Mesodermal cell (in vitro differentiated cells): ENCODE measurements at regions not wholly inside any gene's neighbourhood (a gene's known extent, or its start where the extent isn't known, plus 50 kb on each side); places are given as distances from the start of the nearest gene placed in this dataset.
"Not testable (repeated sequence)": the region's sequence is repeated elsewhere in the genome, so short reads cannot be mapped to it uniquely, and the experiment has no call there.

Experiments
- H3K27ac ChIP-seq: 2 replicates; pipeline ENCODE4 v1.7.0; 2013; ENCODE audit warnings: mild to moderate bottlenecking, low read depth, low read length, moderate library complexity; ENCODE audit not compliant: severe bottlenecking
- H3K36me3 ChIP-seq: 2 replicates; pipeline ENCODE4 v1.7.1; 2013; ENCODE audit warnings: mild to moderate bottlenecking, low read length, moderate library complexity; ENCODE audit not compliant: control insufficient read depth, insufficient read depth
- H3K4me1 ChIP-seq: one replicate; pipeline ENCODE4 v1.7.1; 2013; ENCODE audit warnings: mild to moderate bottlenecking, low read length; ENCODE audit not compliant: insufficient read depth, control insufficient read depth, poor library complexity, severe bottlenecking
- H3K4me3 ChIP-seq: 2 replicates; pipeline ENCODE4 v1.7.0; 2013; ENCODE audit warnings: low read length, control low read depth, mild to moderate bottlenecking; ENCODE audit not compliant: insufficient read depth, poor library complexity, severe bottlenecking; ENCODE audit errors: extremely low read depth
- H3K9me3 ChIP-seq: 2 replicates; pipeline ENCODE4 v1.7.1; 2013; ENCODE audit warnings: mild to moderate bottlenecking, low read length, moderate library complexity; ENCODE audit not compliant: control insufficient read depth
- WGBS, 2 experiments: methylation state at CpG; one replicate each; pipeline ENCODE4 v1.1.5; 2013; ENCODE audit warnings: missing lambda C conversion rate in 2 of 2; ENCODE audit not compliant: insufficient coverage in 2 of 2; 5-methylcytosine and 5-hydroxymethylcytosine counted together

- 74 to 76% methylated on average over 4 to 7 of the region's 8 CpGs for WGBS, 2 experiments
- H3K27ac ChIP-seq = no peak overlapping the region
- no peaks in the 10 kb centered on the region for H3K36me3 ChIP-seq
- no peaks in the 10 kb centered on the region for H3K9me3 ChIP-seq
- H3K4me1 ChIP-seq = no peaks in the 10 kb centered on the region
- no peak overlapping the region for H3K4me3 ChIP-seq
Observed at GRCh38 chr2:16025211-16025875, 85.0 kb downstream of the MYCN start.

GRCh38 chr2:16024628-16025027, 84.3 kb downstream of the MYCN start:
- H3K36me3 ChIP-seq, H3K4me1 ChIP-seq, H3K9me3 ChIP-seq, H3K4me3 ChIP-seq, H3K27ac ChIP-seq: not testable (repeated sequence)
- 87 to 90% methylated on average over 6 to 8 of the region's 8 CpGs for WGBS, 2 experiments

DNA sequence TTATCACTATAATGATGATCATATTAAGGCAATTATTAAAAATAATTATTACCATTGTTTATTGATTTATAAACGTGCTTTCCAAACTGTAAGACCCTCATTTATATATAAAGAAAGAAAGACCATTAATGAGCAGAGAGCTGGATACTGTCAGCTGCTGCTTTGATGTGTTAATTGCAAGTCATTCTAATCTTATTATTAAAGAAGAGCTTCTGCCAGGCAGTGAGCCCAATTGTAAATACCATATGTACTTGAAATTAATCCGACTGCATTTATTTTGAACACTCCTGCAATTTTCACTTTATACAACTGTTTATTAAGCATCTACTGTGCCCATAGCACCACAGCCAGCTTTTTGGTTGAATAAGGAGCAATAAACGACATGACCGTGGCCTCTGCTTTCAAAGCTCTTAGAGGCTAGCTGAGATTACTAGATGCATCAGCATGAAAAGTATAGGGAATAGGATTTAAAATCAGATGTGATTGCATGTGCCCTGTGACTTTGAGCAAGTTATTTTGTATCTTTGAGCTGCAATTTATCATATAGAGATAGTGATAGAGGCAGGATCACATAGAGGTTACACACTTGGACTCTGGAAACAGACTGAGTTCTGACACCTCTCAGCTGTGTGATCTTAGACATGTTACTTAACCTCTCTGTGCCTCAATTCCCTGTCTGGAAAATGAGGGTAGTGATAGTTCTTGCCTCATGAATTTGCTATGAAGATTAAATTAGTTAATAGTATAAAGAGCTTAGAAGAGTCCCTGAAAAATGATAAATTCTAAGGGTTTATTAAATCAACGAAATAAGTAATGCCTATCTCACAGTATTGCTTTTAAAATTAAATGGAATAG, 83.4 kb downstream of the MYCN start:
- H3K9me3 ChIP-seq = no peaks in the 10 kb centered on the region
- H3K4me1 ChIP-seq = no peaks in the 10 kb centered on the region
- WGBS, 2 experiments = 83 to 88% methylated on average over 3 of the region's 5 CpGs
- no peak overlapping the region for H3K27ac ChIP-seq
- no peaks in the 10 kb centered on the region for H3K36me3 ChIP-seq
- H3K4me3 ChIP-seq = no peak overlapping the region

DNA sequence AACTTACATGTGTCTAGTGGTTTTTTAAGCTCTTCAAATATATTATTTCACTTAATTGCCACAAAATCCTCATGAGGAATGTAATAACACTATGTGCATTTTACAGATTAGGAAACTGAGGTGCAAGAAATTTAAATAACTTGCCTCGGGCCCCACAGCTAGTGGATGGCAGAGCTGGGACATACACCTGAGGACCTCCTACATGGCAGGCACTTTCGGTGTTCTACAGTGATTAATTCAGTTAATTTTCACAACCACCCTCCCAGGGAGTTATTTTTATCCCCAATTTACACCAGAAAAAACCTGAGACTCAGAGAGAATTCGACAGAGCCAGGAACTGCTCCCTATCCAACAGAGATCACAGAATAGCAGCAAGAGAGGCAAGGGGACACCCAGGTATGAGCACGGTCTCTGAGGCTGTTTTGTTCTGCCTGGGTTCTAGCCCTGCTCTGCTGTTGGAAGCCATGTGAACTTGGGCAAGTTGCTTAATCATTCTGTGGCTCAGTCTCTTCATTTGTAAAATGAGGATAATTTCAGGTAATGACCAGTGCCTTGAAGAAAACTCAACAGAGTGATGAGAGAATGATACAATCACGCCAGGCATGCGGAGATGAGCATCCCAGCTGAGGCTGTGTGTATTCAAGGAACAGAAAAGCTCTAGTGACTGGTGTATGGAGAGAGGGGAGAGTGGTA, 82.3 kb downstream of the MYCN start:
- Histone ChIP-seq H3K27ac (no peak overlapping the region), H3K4me1 (no peaks in the 10 kb centered on the region), H3K36me3 (no peaks in the 10 kb centered on the region), H3K9me3 (no peaks in the 10 kb centered on the region), H3K4me3 (no peak overlapping the region)
- WGBS, 2 experiments = 57 to 70% methylated on average over 5 to 6 of the region's 6 CpGs

DNA sequence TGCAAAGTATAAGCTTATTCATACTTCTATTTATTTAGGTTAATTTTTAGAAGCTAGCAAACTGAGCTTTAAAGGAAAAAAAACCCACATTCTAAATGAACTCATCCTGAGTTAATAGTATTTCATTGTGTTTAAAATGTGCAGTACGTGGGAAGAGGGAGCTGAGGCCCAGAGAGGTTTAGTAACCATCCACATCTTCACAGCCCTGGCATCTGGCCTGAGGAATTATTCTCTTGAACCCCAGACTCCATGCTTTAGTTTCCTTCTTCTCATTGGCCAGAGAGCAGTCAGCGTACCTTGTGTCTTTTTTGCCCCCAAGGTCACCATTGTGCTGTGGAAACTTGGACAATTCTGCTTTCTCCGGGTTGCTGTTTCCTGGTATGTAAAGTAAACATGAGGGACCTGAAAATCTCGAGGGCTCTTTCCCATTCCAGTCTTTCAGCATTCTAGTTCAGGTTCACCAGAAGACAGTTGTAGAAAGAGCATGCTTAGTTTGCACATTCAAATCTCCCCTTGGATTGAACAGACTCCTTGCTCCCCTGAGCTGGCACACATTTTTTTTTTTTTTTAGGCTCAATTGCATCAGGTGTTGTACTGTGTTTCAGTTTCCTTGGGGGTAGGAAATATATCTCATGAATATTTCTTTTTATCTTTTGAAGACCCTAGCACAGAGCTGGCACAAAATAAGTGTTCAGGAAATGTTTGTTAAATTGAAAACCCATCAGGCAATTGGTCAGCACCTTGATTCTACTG, 81.4 kb downstream of the MYCN start:
- WGBS, 2 experiments = 79% methylated on average over 2 to 3 of the region's 4 CpGs
- Histone ChIP-seq H3K9me3 (no peaks in the 10 kb centered on the region), H3K27ac (no peak overlapping the region), H3K4me3 (no peak overlapping the region), H3K36me3 (no peaks in the 10 kb centered on the region), H3K4me1 (no peaks in the 10 kb centered on the region)

- Histone ChIP-seq H3K36me3 (no peaks in the 10 kb centered on the region), H3K4me3 (no peak overlapping the region), H3K9me3 (no peaks in the 10 kb centered on the region), H3K27ac (no peak overlapping the region), H3K4me1 (no peaks in the 10 kb centered on the region)
- WGBS, 2 experiments = 91 to 95% methylated on average over 4 to 5 of the region's 5 CpGs
Observed at GRCh38 chr2:16020389-16021008, 80.1 kb downstream of the MYCN start.

GRCh38 chr2:16019617-16020351, 79.4 kb downstream of the MYCN start:
- Histone ChIP-seq H3K4me3 (no peak overlapping the region), H3K4me1 (no peaks in the 10 kb centered on the region), H3K9me3 (no peaks in the 10 kb centered on the region), H3K27ac (no peak overlapping the region), H3K36me3 (no peaks in the 10 kb centered on the region)
- 100% methylated on average over 1 of the region's 4 CpGs for WGBS, 2 experiments

GRCh38 chr2:16019060-16019480, 78.7 kb downstream of the MYCN start:
- H3K4me3 ChIP-seq = no peak overlapping the region
- WGBS, 2 experiments = 88 to 95% methylated on average over 6 of the region's 6 CpGs
- H3K27ac ChIP-seq = no peak overlapping the region
- no peaks in the 10 kb centered on the region for H3K36me3 ChIP-seq
- no peaks in the 10 kb centered on the region for H3K9me3 ChIP-seq
- no peaks in the 10 kb centered on the region for H3K4me1 ChIP-seq

DNA sequence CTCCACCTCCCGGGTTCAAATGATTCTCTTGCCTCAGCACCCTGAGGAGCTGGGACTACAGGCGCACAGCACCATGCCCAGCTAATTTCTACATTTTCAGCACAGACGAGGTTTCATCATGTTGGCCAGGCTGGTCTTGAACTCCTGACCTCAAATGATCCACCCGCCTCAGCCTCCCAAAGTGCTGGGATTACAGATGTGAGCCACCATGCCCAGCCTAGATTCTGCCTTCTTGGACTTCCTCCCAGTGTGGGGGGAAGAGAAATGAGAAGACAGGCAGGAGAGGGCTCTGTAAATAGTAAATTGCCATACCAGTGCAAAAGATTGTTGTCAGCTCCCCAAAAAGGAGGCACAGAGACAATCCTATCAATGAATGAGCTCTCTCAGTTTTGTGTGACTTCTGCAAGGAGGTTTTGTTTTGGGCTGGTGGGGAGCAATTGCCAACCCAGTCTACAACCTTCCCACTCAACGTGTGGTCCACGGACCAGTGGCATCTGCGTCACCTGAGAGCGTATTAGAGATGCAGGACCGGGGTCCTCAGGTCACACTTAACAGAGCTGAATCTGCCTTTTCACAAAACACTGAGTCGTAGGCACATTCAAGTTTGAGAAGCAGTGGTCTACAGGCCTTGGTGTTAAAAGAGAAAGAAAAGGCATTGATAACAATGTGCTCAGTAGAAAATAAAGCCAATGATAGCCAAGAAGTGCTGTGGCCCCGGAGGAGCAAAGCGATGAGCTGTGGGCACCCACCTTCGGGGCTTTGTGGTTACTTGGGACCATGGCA, 78.1 kb downstream of the MYCN start:
- WGBS, 2 experiments = 86 to 99% methylated on average over 10 to 12 of the region's 13 CpGs
- no peaks in the 10 kb centered on the region for H3K4me1 ChIP-seq
- H3K36me3 ChIP-seq = no peaks in the 10 kb centered on the region
- no peak overlapping the region for H3K27ac ChIP-seq
- H3K9me3 ChIP-seq = no peaks in the 10 kb centered on the region
- H3K4me3 ChIP-seq = no peak overlapping the region
